ENCODE measurements at regions not wholly inside any gene's neighbourhood (a gene's known extent, or its start where the extent isn't known, plus 50 kb on each side); places are given as distances from the start of the nearest gene placed in this dataset.
"Not testable (repeated sequence)": the region's sequence is repeated elsewhere in the genome, so short reads cannot be mapped to it uniquely, and the experiment has no call there.

GRCh38 chrX:94635003-94635402 is 961.0 kb downstream of the FAM133A start:
- DNase-seq: no peak

DNA sequence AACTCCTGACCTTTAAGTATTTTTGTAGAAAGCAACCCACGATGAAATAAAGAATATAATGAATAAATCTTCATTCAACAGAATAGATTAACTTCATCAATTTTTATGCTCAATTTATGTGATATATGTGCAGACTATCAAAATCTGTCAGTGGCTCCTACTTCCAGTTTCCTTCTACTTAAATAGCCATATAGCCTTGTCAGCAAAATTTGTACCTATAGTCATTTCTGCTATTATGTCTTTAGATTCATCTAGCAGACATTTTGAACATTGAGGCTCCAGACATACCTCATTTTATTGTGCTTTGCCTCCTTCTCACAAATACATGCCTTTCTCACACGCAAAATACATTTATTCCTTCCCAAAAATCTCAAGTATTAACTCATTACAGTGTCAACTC is 971.7 kb downstream of the FAM133A start:
- DNase-seq: no peak

- DNase-seq: no peak
Measured at GRCh38 chrX:94655180-94655579, 981.2 kb downstream of the FAM133A start.

DNA sequence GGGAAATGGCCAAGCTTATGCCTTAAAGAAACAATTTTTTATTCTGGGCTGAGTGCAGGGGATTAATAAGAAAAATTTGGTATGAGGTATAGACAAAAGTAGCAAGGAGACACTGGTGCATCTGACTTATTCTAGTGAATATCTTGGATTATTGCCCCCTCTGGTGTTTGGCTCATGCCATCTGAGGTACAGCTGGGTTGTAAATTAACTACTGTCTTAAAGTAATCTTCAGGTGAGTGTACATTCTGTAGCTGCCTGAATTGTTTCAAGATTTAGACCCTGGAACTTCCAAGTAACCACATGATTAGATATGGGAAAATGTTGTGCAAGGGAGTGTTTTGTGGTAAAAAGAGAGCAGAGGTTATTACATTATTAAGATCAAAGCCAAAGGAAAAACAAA is 988.7 kb downstream of the FAM133A start:
- DNase-seq: no peak

DNA sequence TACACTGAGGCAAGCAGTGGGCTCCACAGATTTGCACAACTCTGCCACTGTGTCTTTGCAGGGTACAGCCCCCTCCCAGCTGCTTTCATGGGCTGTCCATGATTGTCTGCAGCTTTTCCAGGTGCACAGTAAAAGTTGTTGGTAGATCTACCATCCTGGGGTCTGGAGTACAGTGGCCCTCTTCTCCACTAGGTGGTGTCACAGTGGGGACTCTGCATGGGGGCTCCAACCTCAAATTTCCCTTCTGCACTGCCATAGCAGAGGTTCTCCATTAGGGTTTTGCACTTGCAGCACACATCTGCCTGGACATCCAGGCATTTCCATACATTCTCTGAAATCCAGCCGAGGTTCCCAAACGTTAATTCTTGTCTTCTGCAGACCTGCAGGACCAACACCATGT is 1002.3 kb downstream of the FAM133A start:
- no peak for DNase-seq

- no peak for DNase-seq
Measured at GRCh38 chrX:94686071-94686470, 1012.1 kb downstream of the FAM133A start.

DNA sequence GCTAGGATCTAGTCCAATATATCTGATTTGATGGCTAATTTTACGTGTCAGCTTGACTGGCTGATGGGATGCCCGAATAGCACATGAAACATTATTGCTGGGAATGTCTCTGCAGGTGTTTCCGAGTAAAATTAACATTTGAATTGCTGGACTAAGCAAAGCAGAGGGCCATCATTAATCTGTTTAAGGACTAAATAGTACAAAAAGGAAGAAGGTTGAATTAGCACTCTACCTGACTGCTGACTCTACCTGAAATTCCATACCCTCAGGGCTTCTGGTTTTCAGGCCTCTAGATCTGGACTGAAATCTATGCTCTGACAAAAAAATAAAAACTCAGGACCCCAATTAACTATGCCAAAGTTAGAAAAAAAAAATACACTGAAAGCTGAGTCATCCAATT is 1021.9 kb downstream of the FAM133A start:
- DNase-seq: no peak

GRCh38 chrX:94704348-94705256 is 1030.6 kb downstream of the FAM133A start:
- not testable (repeated sequence) for DNase-seq

GRCh38 chrX:94721386-94721785 is 1047.4 kb downstream of the FAM133A start:
- no peak for DNase-seq

- DNase-seq: no peak
Measured at GRCh38 chrX:94722578-94722977, 1048.6 kb downstream of the FAM133A start.

DNA sequence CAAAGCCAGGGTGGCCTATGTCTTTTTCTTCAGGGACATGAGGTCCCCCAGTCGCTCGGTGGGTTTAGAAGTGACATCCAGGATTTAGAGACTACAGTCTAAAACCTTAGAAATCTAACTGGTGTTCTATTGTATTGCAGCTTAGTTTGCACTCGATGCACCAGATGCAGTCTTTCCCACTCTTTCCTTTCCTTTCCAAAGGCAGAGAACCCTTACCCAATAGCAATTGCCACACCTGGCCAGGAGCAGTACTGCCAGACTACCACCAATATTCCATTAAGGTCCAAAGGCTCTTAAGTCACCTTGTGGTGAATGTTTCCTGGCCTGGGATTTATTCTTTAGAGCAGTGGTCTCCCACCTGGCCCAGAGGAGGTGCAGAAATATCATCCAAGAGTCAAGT is 1068.8 kb downstream of the FAM133A start:
- DNase-seq: no peak

GRCh38 chrX:94743478-94743877 is 1069.5 kb downstream of the FAM133A start:
- DNase-seq: no peak

DNA sequence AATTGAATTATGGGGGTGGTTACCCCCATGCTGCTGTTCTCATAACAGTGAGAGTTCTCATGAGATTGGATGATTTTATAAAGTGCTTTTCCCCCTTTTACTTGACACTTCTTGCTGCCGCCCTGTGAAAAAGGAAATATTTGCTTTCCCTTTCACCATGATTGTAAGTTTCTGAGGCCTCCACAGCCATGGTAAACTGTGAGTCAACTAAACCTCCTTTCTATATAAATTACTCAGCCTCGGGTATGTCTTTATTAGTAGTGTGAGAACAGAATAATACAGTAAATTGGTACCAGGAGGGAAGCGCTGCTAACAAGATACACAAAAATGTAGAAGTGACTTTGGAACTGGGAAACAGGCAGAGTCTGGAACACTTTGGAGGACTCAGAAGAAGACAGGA is 1070.8 kb downstream of the FAM133A start:
- DNase-seq: no peak

- DNase-seq: no peak
Measured at GRCh38 chrX:94751611-94752010, 1077.6 kb downstream of the FAM133A start.

DNA sequence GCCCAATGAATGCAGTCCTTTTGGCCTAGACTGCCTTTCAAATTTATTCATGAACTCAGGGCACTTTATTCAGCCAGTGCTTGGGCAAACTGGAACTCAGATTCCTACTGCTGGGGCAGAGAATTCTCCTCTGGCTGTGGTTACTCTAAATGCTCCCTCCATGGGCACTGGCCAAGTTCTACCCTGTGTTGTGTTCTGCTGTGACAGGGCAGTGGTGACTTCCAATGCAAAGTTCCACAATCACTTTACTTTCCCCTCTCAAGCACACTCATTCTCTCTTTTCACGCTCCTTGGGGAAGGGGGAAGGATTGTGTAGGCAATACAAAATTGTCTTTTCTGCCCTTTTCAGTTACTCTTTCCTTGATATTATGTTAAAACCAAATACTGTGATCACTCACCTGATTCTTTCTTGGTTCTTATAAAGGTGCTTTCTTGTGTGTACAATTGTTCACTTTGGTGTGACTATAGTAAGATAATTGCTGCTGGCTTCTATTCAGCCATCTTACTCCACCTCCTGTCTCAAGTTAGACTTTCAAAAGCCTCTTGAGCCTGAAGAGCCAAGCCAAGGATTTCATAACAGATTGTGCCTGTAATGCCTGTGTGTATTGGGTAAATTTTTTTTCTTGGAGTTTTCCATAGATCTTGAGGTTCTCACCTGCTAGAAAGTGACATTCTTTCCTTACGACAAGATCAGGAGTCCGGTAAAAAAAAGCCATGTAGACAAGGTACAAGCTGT is 1078.6 kb downstream of the FAM133A start:
- no peak for DNase-seq

- DNase-seq: no peak
Measured at GRCh38 chrX:94758130-94758529, 1084.1 kb downstream of the FAM133A start.

GRCh38 chrX:94775640-94776039 is 1101.6 kb downstream of the FAM133A start:
- DNase-seq: no peak

DNA sequence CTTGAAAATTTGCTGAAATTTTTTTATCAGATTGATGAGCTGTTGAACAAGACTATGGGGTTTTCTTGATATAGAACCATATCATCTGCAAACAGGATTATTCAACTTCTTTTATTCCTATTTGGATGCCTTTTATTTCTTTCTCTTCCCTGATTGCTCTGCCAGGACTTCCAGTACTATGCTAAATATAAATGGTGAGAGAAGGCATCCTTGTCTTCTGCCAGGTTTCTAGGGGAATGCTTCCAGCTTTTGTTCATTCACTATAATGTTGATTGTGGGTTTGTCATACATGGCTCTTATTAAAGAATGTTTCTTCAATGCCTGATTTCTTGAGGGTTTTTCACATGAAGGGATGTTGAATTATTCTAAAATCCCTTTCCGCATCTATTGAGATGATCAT is 1139.5 kb downstream of the FAM133A start:
- DNase-seq: no peak

DNA sequence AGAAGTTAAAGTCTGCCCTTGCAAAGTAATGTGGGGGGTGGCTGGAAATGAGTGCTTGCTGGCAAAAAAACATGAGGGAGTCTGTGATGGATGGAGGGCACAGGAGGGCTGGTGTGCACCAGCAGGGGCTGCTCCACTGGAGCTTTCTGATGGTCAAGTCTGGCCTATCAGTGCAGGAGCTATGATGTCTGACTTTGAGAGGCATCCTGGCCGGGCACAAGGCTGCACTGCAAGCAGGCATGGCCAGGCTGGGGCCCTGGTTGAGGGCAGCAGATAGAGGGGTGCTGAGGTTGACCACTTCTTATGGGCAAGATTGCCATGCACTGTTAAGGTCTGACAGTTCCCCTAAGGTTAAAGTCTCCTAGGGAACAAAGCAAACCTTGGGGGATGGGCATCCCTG is 1140.2 kb downstream of the FAM133A start:
- DNase-seq: no peak

- DNase-seq: no peak
Measured at GRCh38 chrX:94830717-94831116, 1156.7 kb downstream of the FAM133A start.

DNA sequence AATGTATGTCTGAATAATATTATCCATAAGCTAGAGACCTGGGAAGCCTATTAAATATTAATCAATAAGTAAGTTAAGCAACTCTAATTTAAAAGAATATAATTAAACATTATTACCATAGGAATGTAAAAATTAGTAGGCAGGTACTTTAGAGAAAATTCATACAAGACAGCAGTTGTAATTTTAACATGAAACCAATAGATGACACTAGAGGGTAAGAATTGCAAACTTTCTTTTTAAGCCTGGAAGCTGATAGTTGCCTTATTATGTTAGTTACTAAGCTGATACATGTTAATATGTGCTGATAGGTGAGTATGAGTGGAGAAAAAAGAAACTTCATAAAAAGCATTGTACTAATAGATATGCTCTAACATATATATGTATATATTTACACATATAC is 1157.4 kb downstream of the FAM133A start:
- no peak for DNase-seq

- no peak for DNase-seq
Measured at GRCh38 chrX:94834226-94834625, 1160.2 kb downstream of the FAM133A start.

DNA sequence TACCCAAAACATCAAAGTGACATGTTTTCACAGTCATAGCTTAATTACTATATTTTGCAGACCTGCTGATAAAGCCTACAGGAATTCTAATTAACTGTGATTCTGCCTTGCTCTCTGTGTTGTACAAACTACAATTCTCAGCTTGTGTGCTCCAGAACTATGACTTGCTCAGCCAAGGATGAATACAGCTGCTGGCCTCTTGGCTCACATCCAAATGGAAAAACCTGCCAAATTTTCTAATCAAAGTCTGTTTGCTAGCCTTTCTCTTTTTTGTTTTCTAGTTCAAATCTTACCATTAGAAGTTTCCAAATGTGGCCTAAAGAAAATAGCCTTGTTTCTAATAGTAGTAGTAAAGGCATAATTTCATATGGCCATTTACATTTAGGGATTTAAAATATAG is 1176.8 kb downstream of the FAM133A start:
- DNase-seq: no peak

DNA sequence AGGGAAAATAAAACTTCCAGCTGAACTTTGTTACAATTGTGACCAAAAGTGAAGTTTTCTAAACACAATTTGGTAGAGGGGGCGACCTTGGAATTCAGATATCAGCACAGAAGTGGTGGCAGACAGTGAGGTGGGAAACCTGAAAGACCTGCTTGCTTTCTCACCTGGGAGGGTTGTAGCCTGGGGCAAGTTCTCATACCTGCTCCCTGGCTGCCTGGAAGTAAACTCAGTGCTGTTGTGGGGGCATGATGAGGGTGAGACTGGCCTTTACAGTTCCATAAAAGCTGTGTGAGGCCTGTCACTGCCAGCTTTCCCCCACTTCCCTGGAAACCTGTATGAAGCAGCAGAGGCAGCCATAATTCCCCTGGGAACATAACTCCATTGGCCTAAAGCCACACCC is 1180.2 kb downstream of the FAM133A start:
- no peak for DNase-seq
